Fibroblast of skin of right quadriceps (primary cell): ENCODE measurements at regions not wholly inside any gene's neighbourhood (a gene's known extent, or its start where the extent isn't known, plus 50 kb on each side); places are given as distances from the start of the nearest gene placed in this dataset.

Experiments
- DNase-seq: peaks from one replicate; pipeline ENCODE4 v3.0.0-alpha.2; 2013

DNA sequence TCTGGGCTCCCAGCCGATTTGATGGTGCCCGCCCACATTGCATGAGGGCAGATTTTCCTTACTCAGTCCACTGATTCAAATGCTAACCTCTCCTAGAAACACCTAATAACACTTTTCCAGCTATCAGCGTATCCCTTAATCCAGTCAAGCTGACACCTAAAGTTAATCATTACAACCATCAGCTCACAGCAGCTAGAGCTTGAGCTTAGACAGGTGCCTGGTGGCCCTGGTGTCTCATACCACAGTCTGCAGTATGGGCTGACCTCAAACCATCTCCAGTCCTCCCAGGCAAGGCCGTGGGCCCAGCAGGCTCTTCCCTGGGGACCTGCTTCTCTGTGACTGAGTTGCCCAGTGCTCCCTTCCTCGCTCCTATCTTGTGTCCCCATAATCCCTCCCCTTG lies 174.4 kb upstream of the NECTIN1 start:
- no peak for DNase-seq

- no peak for DNase-seq
Observed at GRCh38 chr11:119902656-119903231, 173.7 kb upstream of the NECTIN1 start.

GRCh38 chr11:119901657-119902577 lies 172.9 kb upstream of the NECTIN1 start:
- DNase-seq: no peak

DNA sequence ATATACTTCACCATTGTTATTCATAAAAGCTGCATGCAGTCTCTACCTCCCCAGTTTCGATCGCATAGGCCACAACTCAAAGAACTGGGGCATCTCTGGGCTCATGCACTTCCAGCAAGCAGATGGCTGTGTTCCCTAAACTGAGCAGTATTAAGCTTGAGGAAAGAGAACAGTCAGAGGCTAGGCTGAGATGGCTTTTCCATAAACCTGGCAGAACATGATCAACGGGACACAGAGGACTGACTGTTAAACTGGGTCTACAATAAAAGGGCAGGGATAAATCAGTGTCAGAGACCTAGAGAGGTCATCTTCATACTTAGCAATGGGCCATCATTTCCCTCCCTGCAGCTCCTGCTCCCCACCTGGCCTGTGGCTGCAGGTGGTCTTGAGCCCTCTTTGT lies 171.0 kb upstream of the NECTIN1 start:
- no peak for DNase-seq

DNA sequence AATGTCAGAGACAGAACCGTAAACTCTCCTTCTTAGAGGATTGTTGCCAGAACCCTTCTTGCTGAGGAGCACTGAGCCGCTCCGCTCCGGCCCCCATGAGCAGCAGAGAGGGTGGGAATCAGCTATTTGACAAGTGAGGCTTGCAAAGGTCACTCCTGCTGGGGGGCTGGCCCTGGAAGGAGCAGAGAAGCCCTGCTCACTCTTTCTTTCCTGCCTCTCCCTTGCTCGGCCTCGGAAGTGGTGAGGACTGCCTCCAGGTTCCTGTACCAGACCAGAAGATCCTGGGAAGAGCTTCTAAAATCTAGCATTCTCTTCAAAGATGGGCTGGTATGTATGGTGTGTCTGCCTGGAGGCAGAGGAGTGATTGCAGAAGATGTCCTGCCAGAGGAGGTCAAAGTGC lies 168.6 kb upstream of the NECTIN1 start:
- DNase-seq: no peak

DNA sequence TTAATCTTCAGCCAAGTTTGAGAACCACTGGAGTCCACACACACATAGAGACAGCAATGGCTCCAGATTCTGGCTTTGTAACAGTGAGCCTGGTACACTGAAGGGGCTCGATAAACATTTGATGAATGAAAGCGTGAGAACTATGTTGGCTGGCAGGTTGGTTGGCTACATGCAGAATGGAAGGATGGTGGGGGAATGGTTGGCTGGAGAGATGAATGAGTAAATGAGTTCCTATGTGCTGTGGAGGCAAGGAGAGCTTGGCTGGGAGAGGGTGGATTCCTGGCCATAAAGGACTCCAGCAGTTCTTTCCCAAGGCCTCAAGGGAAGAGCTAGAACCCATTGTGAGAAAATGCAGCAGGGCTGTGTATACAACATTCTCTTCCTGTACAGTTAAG lies 168.0 kb upstream of the NECTIN1 start:
- no peak for DNase-seq

DNA sequence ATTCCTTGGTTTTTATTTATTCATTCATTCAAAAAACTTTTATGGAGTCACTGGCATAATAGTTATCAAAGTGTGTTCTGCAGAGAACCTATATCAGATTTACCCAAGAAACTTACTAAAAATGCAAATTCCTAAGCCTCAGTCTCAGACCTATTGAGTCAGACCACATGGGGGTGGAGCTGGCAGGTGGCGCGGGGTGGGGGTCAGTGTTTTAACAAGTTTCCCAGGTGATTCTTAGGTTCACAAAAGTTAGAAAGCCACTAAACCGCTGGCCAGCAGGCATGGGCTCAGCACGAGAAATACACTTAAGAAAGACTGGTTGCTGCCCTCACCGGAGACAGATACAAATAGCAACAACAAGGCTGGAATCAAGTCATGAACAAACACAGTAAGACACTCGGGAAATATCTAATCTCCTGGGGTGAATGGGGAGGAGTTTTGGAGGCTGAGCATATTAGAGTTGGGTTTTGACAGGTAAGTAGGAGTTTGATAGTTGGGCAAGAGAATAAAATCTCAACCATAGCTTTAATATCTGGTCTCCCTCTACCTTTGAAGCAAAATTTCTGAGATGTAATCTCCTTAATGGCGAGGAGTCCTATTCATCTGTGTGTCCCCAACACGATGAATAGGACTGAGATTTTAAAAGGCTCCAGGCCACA lies 167.5 kb upstream of the NECTIN1 start:
- DNase-seq: no peak

DNA sequence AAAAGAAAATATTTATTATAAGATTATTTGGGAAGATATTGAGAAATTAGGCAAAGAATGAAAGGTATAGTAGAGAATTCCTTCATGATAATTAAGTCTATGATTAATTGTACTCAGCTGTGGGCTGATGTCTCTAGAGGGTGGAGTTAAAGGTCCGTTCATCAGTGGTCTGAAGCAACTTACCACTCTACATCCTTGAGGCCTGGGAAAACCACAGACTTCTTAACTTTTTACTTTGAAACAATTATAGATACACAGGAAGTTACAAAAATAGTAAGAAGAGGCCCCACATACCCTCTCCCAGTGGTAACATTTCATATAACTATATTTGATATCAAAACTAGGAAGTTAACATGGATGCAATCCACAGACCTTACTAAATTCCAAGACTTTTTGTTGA lies 167.0 kb upstream of the NECTIN1 start:
- no peak for DNase-seq

- DNase-seq: no peak
Observed at GRCh38 chr11:119894916-119895315, 165.9 kb upstream of the NECTIN1 start.

- DNase-seq: no peak
Observed at GRCh38 chr11:119892311-119892808, 163.4 kb upstream of the NECTIN1 start.

GRCh38 chr11:119891055-119891768 lies 162.2 kb upstream of the NECTIN1 start:
- DNase-seq: no peak

- DNase-seq: no peak
Observed at GRCh38 chr11:119890466-119890865, 161.5 kb upstream of the NECTIN1 start.

DNA sequence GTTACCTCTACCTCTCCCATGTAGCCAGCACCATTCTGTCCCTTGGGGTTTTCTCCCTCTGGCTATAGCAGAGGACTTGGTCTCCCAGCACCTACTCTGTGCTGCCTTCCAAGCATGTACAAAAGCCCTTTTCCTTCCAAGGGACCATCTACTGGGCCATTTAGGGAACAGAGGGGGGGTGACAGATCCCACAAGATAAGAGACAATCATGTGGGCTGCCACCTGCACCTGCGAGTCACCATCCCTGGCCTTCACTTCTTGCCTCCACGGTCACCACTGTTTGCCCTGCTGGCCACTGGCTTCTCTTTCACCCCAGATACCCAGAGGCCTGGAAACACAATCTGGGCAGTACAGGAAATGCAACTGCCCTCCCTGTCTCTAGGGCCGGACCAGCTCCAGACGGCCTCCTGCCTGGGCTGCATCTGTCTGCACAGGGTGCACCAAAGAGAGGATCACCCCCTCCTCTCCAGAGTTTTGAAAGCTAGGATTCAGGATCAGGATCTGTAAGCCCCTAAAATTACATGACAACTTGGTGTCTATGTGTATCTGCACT lies 160.8 kb upstream of the NECTIN1 start:
- no peak for DNase-seq

DNA sequence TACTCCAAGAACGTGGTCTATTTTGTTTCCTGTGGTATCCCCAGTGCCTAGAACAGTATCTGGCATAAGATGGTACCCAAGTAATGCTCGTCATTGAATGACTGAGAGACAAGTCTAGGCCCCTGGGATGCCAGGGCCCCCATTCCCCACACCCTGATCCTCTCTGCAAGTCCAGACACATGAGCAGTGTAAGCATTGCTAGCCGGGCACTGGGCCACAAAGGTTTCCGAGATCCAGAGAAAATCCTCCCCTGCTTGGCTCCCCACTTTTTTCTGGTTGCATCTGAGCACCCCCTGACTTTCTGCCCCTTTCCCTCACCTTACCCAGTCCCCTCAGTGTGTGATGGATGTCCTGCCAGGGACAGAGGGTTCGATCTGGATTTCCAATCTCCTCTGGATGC lies 160.1 kb upstream of the NECTIN1 start:
- no peak for DNase-seq

GRCh38 chr11:119888119-119888518 lies 159.1 kb upstream of the NECTIN1 start:
- no peak for DNase-seq

DNA sequence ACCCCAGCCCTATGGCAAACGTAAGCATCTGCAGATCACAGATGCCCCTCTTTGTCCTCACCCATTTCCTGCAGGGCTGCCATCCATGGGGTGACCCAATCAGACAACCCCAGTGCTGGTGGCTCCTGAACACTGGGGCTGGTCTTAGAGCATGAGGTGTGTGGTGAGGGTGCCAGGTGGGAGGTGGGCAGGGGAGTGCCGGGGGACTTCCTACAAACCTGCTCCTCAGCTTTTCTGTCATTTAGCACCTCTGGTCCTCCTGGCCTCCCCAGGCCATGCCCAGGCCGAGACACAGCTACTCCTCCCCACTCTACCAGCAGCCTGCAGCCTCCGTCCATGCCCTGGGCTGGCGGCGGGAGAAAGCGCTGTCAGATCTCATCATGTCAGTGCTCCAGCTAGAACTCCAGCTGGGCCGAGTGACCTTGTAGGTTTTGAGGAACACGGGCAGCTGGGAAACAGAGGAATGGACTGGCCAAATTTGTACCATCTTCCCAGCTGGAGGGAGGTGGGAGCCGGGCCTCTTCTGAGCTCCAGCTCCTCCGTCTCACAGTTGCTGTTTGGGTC lies 157.7 kb upstream of the NECTIN1 start:
- DNase-seq: no peak

- DNase-seq: no peak
Observed at GRCh38 chr11:119885861-119886567, 157.0 kb upstream of the NECTIN1 start.

GRCh38 chr11:119885067-119885466 lies 156.1 kb upstream of the NECTIN1 start:
- DNase-seq: no peak

DNA sequence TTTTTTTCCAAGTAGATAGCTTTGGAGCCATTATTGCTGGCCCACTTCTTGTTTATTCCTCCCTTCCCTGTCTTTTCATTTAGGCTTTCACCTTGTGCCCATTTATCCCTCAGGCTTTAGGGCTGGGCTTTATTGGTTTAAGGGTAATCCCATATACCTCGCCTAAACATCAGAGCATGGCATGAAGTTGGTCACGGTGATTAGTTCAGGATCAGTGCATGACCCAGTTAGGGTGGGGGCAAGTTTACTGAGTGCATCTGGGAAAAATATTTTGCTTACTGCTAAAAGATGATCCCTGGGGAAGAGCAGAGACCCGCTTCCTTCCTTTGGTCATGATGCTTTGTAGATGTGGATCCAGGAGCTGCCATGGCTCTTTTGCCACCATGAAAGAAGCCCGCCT lies 153.3 kb upstream of the NECTIN1 start:
- no peak for DNase-seq

DNA sequence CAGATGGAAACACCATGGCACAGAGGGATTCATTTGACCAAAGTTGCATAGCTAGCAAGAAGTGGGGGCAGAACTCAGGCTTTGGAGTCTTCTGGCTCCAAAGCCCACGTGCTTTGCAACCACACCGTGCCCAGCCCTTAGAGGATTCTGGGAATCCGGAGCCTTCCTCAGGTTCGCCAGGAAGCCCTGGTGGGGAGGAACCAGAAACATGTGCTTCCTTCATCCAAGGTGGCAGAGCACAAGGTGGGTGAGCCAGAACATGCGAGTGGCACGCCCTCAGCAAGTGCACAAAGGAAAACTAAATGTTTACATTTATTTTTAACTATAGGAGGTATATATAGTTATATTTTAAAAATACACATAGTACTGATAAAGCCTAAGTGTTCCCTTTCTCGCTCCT lies 151.9 kb upstream of the NECTIN1 start:
- DNase-seq: no peak

DNA sequence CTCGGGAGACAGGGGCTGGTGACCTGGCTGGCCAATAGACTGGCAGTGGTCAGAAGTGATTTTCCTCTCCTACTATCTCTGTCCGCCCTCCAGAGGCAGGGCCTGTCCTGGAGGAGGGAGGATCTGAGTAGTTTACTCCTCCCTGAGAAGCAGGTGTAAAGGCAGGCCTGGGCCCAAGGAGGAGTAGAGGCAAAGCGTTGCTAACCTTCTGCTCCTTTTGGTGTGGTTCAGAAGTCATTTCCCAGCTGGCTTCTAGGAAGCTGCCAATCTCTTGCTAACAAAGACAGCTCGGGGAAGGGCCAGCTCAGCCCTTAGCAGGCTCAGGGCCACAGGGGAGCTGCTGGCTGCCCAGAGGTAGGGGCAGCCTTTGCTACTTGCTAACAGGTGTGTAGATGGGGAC lies 151.1 kb upstream of the NECTIN1 start:
- no peak for DNase-seq

- no peak for DNase-seq
Observed at GRCh38 chr11:119878990-119879389, 150.0 kb upstream of the NECTIN1 start.
